ENCODE measurements at regions not wholly inside any gene's neighbourhood (a gene's known extent, or its start where the extent isn't known, plus 50 kb on each side); places are given as distances from the start of the nearest gene placed in this dataset.

DNA sequence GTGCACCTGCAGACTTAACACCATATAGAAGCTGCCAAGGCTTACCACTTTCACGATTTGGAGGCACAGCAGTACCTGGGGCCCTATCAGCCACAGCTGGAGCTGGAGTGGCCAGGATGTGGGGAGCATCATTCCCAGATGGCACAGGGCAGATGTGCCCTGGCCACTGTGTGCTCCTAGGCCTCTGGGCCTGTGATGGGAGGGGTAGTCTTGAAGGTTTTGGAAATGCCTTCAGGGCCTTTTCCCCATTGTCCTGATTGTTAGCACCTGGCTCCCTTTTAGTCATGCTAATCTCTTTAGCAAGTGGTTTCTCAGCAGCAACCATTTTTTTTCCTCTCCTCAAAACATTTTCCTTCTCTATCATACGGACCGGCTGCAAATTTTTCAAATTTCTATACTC is 490.2 kb downstream of the RAB28 start:
- WGBS (ENCODE audit: low lambda C conversion rate) = 96% methylated on average over 2 of the region's 3 CpGs
- no peak for DNase-seq (ENCODE audit: low spot score)
- TF ChIP-seq KDM4B (CRISPR knock-in tag; IDR thresholded peaks at IDR 0.05) (no peak), NFIB (CRISPR knock-in tag; IDR thresholded peaks at IDR 0.05; ENCODE audit: borderline replicate concordance) (no peak), ZNF883 (CRISPR knock-in tag; IDR thresholded peaks at IDR 0.05; ENCODE audit: not compliant biosample characterization) (no peak), CEBPG (CRISPR knock-in tag; IDR thresholded peaks at IDR 0.05) (no peak), ZNF101 (CRISPR knock-in tag; IDR thresholded peaks at IDR 0.05; ENCODE audit: borderline replicate concordance, low read depth) (no peak), ZNF547 (CRISPR knock-in tag; IDR thresholded peaks at IDR 0.05) (no peak), ZNF10 (CRISPR knock-in tag; IDR thresholded peaks at IDR 0.05; ENCODE audit: borderline replicate concordance, low read depth) (no peak)
- TF ChIP-seq, protein P1, sequence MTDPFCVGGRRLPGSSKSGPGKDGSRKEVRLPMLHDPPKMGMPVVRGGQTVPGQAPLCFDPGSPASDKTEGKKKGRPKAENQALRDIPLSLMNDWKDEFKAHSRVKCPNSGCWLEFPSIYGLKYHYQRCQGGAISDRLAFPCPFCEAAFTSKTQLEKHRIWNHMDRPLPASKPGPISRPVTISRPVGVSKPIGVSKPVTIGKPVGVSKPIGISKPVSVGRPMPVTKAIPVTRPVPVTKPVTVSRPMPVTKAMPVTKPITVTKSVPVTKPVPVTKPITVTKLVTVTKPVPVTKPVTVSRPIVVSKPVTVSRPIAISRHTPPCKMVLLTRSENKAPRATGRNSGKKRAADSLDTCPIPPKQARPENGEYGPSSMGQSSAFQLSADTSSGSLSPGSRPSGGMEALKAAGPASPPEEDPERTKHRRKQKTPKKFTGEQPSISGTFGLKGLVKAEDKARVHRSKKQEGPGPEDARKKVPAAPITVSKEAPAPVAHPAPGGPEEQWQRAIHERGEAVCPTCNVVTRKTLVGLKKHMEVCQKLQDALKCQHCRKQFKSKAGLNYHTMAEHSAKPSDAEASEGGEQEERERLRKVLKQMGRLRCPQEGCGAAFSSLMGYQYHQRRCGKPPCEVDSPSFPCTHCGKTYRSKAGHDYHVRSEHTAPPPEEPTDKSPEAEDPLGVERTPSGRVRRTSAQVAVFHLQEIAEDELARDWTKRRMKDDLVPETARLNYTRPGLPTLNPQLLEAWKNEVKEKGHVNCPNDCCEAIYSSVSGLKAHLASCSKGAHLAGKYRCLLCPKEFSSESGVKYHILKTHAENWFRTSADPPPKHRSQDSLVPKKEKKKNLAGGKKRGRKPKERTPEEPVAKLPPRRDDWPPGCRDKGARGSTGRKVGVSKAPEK (CRISPR knock-in tag; IDR thresholded peaks at IDR 0.05; ENCODE audit: borderline replicate concordance) = no peak
- TF ChIP-seq, protein P2, sequence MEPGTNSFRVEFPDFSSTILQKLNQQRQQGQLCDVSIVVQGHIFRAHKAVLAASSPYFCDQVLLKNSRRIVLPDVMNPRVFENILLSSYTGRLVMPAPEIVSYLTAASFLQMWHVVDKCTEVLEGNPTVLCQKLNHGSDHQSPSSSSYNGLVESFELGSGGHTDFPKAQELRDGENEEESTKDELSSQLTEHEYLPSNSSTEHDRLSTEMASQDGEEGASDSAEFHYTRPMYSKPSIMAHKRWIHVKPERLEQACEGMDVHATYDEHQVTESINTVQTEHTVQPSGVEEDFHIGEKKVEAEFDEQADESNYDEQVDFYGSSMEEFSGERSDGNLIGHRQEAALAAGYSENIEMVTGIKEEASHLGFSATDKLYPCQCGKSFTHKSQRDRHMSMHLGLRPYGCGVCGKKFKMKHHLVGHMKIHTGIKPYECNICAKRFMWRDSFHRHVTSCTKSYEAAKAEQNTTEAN (CRISPR knock-in tag; conservative IDR thresholded peaks at IDR 0.05) = no peak
- Histone ChIP-seq H4K20me1 (ENCODE audit: insufficient read depth, low read length) (no peaks in the 10 kb centered on the region), H3K27ac (ENCODE audit: extremely low read length, insufficient read depth, low read length) (no peak overlapping the region), H3K9ac (ENCODE audit: insufficient read depth, low read depth, low read length) (no peak overlapping the region), H3K36me3 (replicated peaks in 1 of 2; ENCODE audit: control insufficient read depth in 1 of 2, insufficient read depth in 2 of 2, low read length in 2 of 2) (no peaks in the 10 kb centered on the region), H3K27me3 (ENCODE audit: control insufficient read depth in 1 of 2, insufficient read depth in 2 of 2, low read length in 2 of 2) (no peaks in the 10 kb centered on the region; a peak in 1 of 5 replicates), H3K4me1 (ENCODE audit: insufficient read depth, low read length) (peaks cover 5% of the 10 kb centered on the region; the same call in 1 of the 2 replicates), H3K4me3 (replicated peaks in 1 of 3; ENCODE audit: insufficient read depth in 1 of 3, low read depth in 2 of 3, low read length in 3 of 3) (no peak overlapping the region), H3K79me2 (ENCODE audit: insufficient read depth, low read length) (no peaks in the 10 kb centered on the region), H3K4me2 (ENCODE audit: low read depth, low read length) (no peak overlapping the region), H2AFZ (ENCODE audit: low read length) (no peak overlapping the region), H3K9me3 (ENCODE audit: low read length) (no peaks in the 10 kb centered on the region; the same call in 1 of the 2 replicates)
- no TSS peak for BruUV-seq (replicated peaks)
- FAIRE-seq = no peak
- intact Hi-C loops (cut with micrococcal nuclease; ENCODE audit: unreplicated experiment) = no loop called here
- in situ Hi-C loops (cut with HindIII; ENCODE audit: extremely low pct_ligation_motif_present, low pct_unique_long_range_greater_than_20kb) = no loop called here
- CTCF ChIA-PET (ENCODE audit: low intra/inter-chr PET ratio, low total read pairs) = no interaction called here
- POLR2A ChIA-PET = no interaction called here
- ATAC-seq = no peak

Data from HepG2 (cell line).